SK-N-SH (cell line): ENCODE measurements at regions not wholly inside any gene's neighbourhood (a gene's known extent, or its start where the extent isn't known, plus 50 kb on each side); places are given as distances from the start of the nearest gene placed in this dataset.

Source experiments
- CHD2 ChIP-seq: fragments of 150-350 bp; IDR thresholded peaks from 2 replicates; pipeline ENCODE4 v1.6.1; 2018; ENCODE audit warnings: low read length; ENCODE audit not compliant: partially characterized antibody
- CTCF ChIP-seq: fragments of 200-600 bp; sonication (generic); IDR thresholded peaks from 2 replicates; pipeline ENCODE4 v1.6.1; 2017; ENCODE audit warnings: antibody characterized with exemption, mild to moderate bottlenecking, moderate library complexity
- ELF1 ChIP-seq: IDR thresholded peaks from 2 replicates; pipeline ENCODE4 v1.4.0; 2012
- EP300 ChIP-seq, 2 experiments: IDR thresholded peaks; 2 replicates each; pipeline versions ENCODE4 v1.4.0 to v1.6.1; 2012; ENCODE audit warnings: borderline replicate concordance in 1 of 2, low read depth in 1 of 2, low read length in 1 of 2
- EZH2phosphoT487 ChIP-seq: fragments of 200-600 bp; sonication (generic); IDR thresholded peaks from 2 replicates; pipeline ENCODE4 v1.6.1; 2017; ENCODE audit warnings: low read depth, mixed run types, mild to moderate bottlenecking, antibody characterized with exemption, moderate library complexity, borderline replicate concordance
- FOXJ3 ChIP-seq: sonication (generic); formaldehyde crosslinking; IDR thresholded peaks from 2 replicates; pipeline ENCODE4 v1.5.1; 2020; ENCODE audit warnings: mild to moderate bottlenecking, missing genetic modification reagents
- MAX ChIP-seq: IDR thresholded peaks from 2 replicates; pipeline ENCODE4 v1.4.0; 2012; ENCODE audit warnings: low read depth
- POLR2AphosphoS5 ChIP-seq: IDR thresholded peaks from 2 replicates; pipeline ENCODE4 v1.6.1; 2012; ENCODE audit warnings: low read depth, low read length
- RAD21 ChIP-seq: IDR thresholded peaks from 2 replicates; pipeline ENCODE4 v1.6.1; 2012; ENCODE audit warnings: mild to moderate bottlenecking, low read length
- RFX5 ChIP-seq: IDR thresholded peaks from 2 replicates; pipeline ENCODE4 v1.6.1; 2012; ENCODE audit warnings: mild to moderate bottlenecking, improper control_type of control experiment, low read length
- SIN3A ChIP-seq: IDR thresholded peaks from 2 replicates; pipeline ENCODE4 v1.6.1; 2012; ENCODE audit warnings: low read depth, mild to moderate bottlenecking, low read length, moderate library complexity, borderline replicate concordance
- USF1 ChIP-seq: IDR thresholded peaks from 2 replicates; pipeline ENCODE4 v1.4.0; 2012; ENCODE audit warnings: low read depth, borderline replicate concordance
- YY1 ChIP-seq: IDR thresholded peaks from 2 replicates; pipeline ENCODE4 v1.4.0; 2012; ENCODE audit warnings: low read depth, mild to moderate bottlenecking

- TF ChIP-seq MAX: no peak
- no peak for TF ChIP-seq CTCF
- no peak for TF ChIP-seq EP300 (IDR thresholded peaks at IDR 0.05; ENCODE audit: borderline replicate concordance in 1 of 2, low read depth in 1 of 2, low read length in 1 of 2)
- no peak for TF ChIP-seq SIN3A
- no peak for TF ChIP-seq POLR2AphosphoS5
- no peak for TF ChIP-seq EZH2phosphoT487
- no peak for TF ChIP-seq CHD2
- no peak for TF ChIP-seq RFX5
- no peak for TF ChIP-seq YY1
- no peak for TF ChIP-seq FOXJ3 (CRISPR knock-in tag)
- no peak for TF ChIP-seq USF1
- TF ChIP-seq RAD21: no peak
- no peak for TF ChIP-seq ELF1
Observed at GRCh38 chr4:110994781-110995180, 371.9 kb upstream of the PITX2 start.
